ENCODE measurements at regions not wholly inside any gene's neighbourhood (a gene's known extent, or its start where the extent isn't known, plus 50 kb on each side); places are given as distances from the start of the nearest gene placed in this dataset.

DNA sequence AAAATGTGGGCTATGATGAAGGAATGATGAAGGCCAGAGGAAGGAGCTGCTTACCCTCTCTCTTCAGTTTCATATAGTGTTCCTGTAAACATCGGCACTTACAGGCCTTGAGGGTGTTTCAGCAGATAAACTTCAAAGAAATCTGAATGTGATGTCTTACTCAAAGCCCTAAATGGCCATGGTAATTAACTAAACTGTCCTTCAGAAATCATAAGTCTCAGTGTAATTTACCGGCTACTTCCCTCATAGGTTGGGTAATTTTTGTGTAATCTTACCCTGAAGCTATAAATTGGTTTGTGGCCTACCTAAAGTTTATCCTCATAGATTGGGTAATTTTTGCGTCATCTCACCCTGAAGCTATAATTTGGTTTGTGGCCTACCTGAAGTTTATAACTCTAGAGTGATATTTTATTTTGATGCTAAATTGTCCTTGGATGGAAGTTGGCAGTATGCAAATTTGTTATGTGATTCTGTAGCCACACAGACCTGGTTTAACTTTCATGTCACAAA, 2700.3 kb downstream of the ARAP2 start:
- TF ChIP-seq POLR2A (IDR thresholded peaks at IDR 0.05) (no peak), EP300 (IDR thresholded peaks at IDR 0.05) (no peak), POLR2AphosphoS5 (IDR thresholded peaks at IDR 0.05) (no peak)
- TF ChIP-seq, protein P1, sequence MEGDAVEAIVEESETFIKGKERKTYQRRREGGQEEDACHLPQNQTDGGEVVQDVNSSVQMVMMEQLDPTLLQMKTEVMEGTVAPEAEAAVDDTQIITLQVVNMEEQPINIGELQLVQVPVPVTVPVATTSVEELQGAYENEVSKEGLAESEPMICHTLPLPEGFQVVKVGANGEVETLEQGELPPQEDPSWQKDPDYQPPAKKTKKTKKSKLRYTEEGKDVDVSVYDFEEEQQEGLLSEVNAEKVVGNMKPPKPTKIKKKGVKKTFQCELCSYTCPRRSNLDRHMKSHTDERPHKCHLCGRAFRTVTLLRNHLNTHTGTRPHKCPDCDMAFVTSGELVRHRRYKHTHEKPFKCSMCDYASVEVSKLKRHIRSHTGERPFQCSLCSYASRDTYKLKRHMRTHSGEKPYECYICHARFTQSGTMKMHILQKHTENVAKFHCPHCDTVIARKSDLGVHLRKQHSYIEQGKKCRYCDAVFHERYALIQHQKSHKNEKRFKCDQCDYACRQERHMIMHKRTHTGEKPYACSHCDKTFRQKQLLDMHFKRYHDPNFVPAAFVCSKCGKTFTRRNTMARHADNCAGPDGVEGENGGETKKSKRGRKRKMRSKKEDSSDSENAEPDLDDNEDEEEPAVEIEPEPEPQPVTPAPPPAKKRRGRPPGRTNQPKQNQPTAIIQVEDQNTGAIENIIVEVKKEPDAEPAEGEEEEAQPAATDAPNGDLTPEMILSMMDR (IDR thresholded peaks at IDR 0.05): no peak

Data from stomach (tissue), 4 donors.